Activated naive CD4-positive, alpha-beta T cell treated with anti-CD3 and anti-CD28 coated beads, Interleukin-2, amount 50 U/mL, for 16 hours (primary cell): ENCODE measurements at regions not wholly inside any gene's neighbourhood (a gene's known extent, or its start where the extent isn't known, plus 50 kb on each side); places are given as distances from the start of the nearest gene placed in this dataset.
A peak's percentile ranks its signal among the peaks of the same experiment; 100 is the strongest.

ENCODE experiments used
- DNase-seq: peaks from one replicate; pipeline ENCODE4 v3.0.0-alpha.2; 2020

- no peak for DNase-seq
These were observed 82.9 kb downstream of the ELOVL4 start for GRCh38 chr6:79864421-79864820.

- no peak for DNase-seq
These were observed 83.4 kb downstream of the ELOVL4 start for GRCh38 chr6:79864001-79864400.

GRCh38 chr6:79863566-79863965, 83.8 kb downstream of the ELOVL4 start:
- DNase-seq, result no peak

- DNase-seq, result no peak
These were observed 84.6 kb downstream of the ELOVL4 start for GRCh38 chr6:79862711-79863110.

- no peak for DNase-seq
These were observed 85.2 kb downstream of the ELOVL4 start for GRCh38 chr6:79862126-79862525.

GRCh38 chr6:79861023-79861422, 86.3 kb downstream of the ELOVL4 start:
- DNase-seq, result no peak

GRCh38 chr6:79847426-79847825, 99.9 kb downstream of the ELOVL4 start:
- DNase-seq, result no peak

GRCh38 chr6:79842376-79843040, 104.8 kb downstream of the ELOVL4 start:
- DNase-seq, result no peak

GRCh38 chr6:79841577-79842375, 105.6 kb downstream of the ELOVL4 start:
- no peak for DNase-seq

- DNase-seq, result no peak
These were observed 108.5 kb downstream of the ELOVL4 start for GRCh38 chr6:79838851-79839250.

- DNase-seq, result no peak
These were observed 113.4 kb downstream of the ELOVL4 start for GRCh38 chr6:79833964-79834284.

- no peak for DNase-seq
These were observed 113.9 kb downstream of the ELOVL4 start for GRCh38 chr6:79833264-79833963.

GRCh38 chr6:79832723-79833122, 114.6 kb downstream of the ELOVL4 start:
- no peak for DNase-seq

GRCh38 chr6:79824202-79824601, 123.2 kb downstream of the ELOVL4 start:
- DNase-seq, result no peak

- DNase-seq, result no peak
These were observed 125.5 kb downstream of the ELOVL4 start for GRCh38 chr6:79821859-79822258.

- no peak for DNase-seq
These were observed 128.9 kb downstream of the ELOVL4 start for GRCh38 chr6:79818471-79818870.

GRCh38 chr6:79814940-79815339, 132.4 kb downstream of the ELOVL4 start:
- no peak for DNase-seq

GRCh38 chr6:79813854-79814709, 133.3 kb downstream of the ELOVL4 start:
- DNase-seq, result peak; percentile 61

GRCh38 chr6:79813143-79813850, 134.1 kb downstream of the ELOVL4 start:
- no peak for DNase-seq

GRCh38 chr6:79812195-79812594, 135.2 kb downstream of the ELOVL4 start:
- no peak for DNase-seq

- no peak for DNase-seq
These were observed 136.5 kb downstream of the ELOVL4 start for GRCh38 chr6:79810871-79811270.

GRCh38 chr6:79810185-79810705, 137.1 kb downstream of the ELOVL4 start:
- DNase-seq, result no peak
